ENCODE measurements at regions not wholly inside any gene's neighbourhood (a gene's known extent, or its start where the extent isn't known, plus 50 kb on each side); places are given as distances from the start of the nearest gene placed in this dataset.

- no peaks in the 10 kb centered on the region for H3K4me1 Mint-ChIP-seq
These were observed 277.0 kb downstream of the MEX3B start for GRCh38 chr15:81768773-81769172.

DNA sequence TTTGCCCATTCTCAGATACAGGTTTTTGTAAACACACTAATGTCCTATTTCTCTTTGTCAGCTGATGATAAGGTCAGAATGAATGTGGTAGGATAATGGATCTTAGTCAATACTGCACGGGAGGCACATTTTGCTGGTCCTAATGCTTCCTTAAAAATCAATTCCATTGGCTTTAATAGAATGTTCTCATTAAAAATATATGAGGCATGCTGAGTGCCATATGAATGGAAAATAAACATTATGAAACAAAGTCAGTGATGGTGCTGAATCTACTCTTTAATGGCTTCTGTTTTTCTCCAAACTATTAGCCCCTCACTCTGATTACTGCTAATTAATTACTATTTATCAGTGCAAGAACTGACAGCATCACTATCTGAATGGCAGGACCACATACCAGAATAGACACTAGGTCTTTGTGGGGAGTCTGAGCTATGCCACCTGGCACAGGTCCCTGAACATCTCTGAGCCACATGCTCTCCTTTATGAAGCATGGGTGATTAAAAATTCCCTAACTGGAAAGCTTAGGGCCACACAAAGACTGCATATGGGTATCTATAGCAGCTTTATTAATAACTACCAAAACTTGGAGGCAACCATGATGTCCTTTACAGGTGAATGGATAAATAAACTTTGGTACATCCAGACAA, 278.9 kb downstream of the MEX3B start:
- ATAC-seq (no peak), DNase-seq (no peak)
- Mint-ChIP-seq H3K36me3 (no peaks in the 10 kb centered on the region), H3K9me3 (ENCODE audit: low read depth) (no peaks in the 10 kb centered on the region), H3K27ac (no peak overlapping the region), H3K4me1 (no peaks in the 10 kb centered on the region), H3K4me3 (no peak overlapping the region), H3K27me3 (no peaks in the 10 kb centered on the region)
- CTCF ChIA-PET = no interaction called here

More at GRCh38 chr15:81768773-81769172, 277.0 kb downstream of the MEX3B start:
- H3K9me3 Mint-ChIP-seq (ENCODE audit: low read depth) = no peaks in the 10 kb centered on the region
- CTCF ChIA-PET = no interaction called here
- DNase-seq (no peak), ATAC-seq (no peak)
- no peak overlapping the region for H3K27ac Mint-ChIP-seq
- H3K4me3 Mint-ChIP-seq = no peak overlapping the region
- H3K36me3 Mint-ChIP-seq = no peaks in the 10 kb centered on the region
- H3K27me3 Mint-ChIP-seq = no peaks in the 10 kb centered on the region

DNA sequence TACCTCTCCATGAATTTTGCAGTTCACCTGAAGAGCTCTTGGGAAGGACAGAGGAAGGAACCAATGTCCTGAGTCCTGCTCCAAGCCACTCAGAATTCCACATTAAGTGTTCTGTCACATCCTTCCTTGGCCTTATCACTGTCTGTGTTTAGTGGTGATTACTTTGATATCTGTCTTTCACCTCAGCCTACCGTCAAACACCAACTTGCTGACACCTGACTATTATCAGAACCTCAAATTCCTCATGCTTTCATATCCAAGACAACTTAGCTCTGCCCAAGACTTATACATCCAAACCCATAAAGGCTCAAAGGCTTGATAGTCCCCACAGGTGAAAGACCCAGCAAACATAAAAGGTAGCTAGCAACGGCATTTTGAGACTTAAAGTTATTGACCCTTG, 280.0 kb downstream of the MEX3B start:
- Mint-ChIP-seq H3K4me1 (no peaks in the 10 kb centered on the region), H3K27ac (no peak overlapping the region), H3K36me3 (no peaks in the 10 kb centered on the region), H3K9me3 (ENCODE audit: low read depth) (no peaks in the 10 kb centered on the region), H3K27me3 (no peaks in the 10 kb centered on the region), H3K4me3 (no peak overlapping the region)
- ATAC-seq (no peak), DNase-seq (no peak)
- CTCF ChIA-PET = no interaction called here

DNA sequence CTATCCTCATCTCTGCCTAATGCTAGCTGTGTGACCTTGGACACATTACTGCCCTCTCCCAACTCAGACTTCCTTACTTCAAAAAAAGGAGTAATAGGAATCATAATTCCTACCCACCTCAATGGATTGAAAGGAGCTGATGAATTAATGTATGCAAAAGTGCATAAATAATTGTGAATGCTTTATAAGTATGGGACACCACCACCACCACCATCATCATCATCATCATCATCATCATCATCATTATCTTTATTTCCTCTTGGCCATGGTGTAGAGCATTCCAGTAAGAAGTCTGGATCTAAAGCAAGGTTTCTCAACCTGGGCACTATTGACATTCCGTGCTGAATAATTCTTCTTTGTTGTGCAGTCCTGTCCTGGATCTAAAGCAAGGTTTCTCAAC, 282.5 kb downstream of the MEX3B start:
- no peak for DNase-seq
- Mint-ChIP-seq H3K36me3 (no peaks in the 10 kb centered on the region), H3K27me3 (no peaks in the 10 kb centered on the region), H3K27ac (no peak overlapping the region), H3K4me3 (no peak overlapping the region), H3K9me3 (ENCODE audit: low read depth) (no peaks in the 10 kb centered on the region), H3K4me1 (no peaks in the 10 kb centered on the region)
- ATAC-seq = no peak
- CTCF ChIA-PET = no interaction called here

GRCh38 chr15:81760686-81761085, 285.1 kb downstream of the MEX3B start:
- Mint-ChIP-seq H3K27me3 (no peaks in the 10 kb centered on the region), H3K9me3 (ENCODE audit: low read depth) (no peaks in the 10 kb centered on the region), H3K4me1 (no peaks in the 10 kb centered on the region), H3K36me3 (no peaks in the 10 kb centered on the region), H3K4me3 (no peak overlapping the region), H3K27ac (no peak overlapping the region)
- CTCF ChIA-PET = no interaction called here
- DNase-seq = no peak
- no peak for ATAC-seq

- no peaks in the 10 kb centered on the region for H3K4me1 Mint-ChIP-seq
- H3K9me3 Mint-ChIP-seq (ENCODE audit: low read depth) = no peaks in the 10 kb centered on the region
- H3K27ac Mint-ChIP-seq = no peak overlapping the region
- no peaks in the 10 kb centered on the region for H3K36me3 Mint-ChIP-seq
- no peak for DNase-seq
- no peaks in the 10 kb centered on the region for H3K27me3 Mint-ChIP-seq
- no peak overlapping the region for H3K4me3 Mint-ChIP-seq
- ATAC-seq = no peak
- CTCF ChIA-PET = no interaction called here
These were observed 287.0 kb downstream of the MEX3B start for GRCh38 chr15:81758818-81759284.

DNA sequence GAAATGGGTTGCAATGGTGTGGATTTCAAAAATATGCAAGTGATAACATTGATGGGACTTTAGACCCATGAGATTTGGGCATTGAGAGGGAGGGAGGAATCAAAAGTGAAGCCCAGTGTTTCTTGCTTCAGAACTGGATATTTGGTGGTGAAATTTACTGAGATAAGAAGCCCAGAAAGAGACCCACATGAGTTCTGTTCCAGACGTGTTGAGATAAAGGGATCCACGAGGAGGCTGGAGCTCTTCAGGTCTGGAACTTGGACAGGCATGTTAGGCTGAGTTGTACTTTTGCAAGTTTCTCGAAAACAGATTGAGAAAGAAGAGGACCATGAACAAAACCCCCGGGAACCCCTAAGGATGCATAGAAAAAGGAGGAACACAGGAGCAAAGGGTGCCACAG, 290.2 kb downstream of the MEX3B start:
- H3K27ac Mint-ChIP-seq = no peak overlapping the region
- ATAC-seq = no peak
- no peaks in the 10 kb centered on the region for H3K36me3 Mint-ChIP-seq
- no peaks in the 10 kb centered on the region for H3K9me3 Mint-ChIP-seq (ENCODE audit: low read depth)
- no peak overlapping the region for H3K4me3 Mint-ChIP-seq
- CTCF ChIA-PET = no interaction called here
- H3K27me3 Mint-ChIP-seq = no peaks in the 10 kb centered on the region
- DNase-seq = no peak
- no peaks in the 10 kb centered on the region for H3K4me1 Mint-ChIP-seq

GRCh38 chr15:81754078-81754477, 291.7 kb downstream of the MEX3B start:
- DNase-seq (no peak), ATAC-seq (no peak)
- no peaks in the 10 kb centered on the region for H3K27me3 Mint-ChIP-seq
- H3K36me3 Mint-ChIP-seq = no peaks in the 10 kb centered on the region
- H3K27ac Mint-ChIP-seq = no peak overlapping the region
- no peak overlapping the region for H3K4me3 Mint-ChIP-seq
- H3K9me3 Mint-ChIP-seq (ENCODE audit: low read depth) = no peaks in the 10 kb centered on the region
- no peaks in the 10 kb centered on the region for H3K4me1 Mint-ChIP-seq
- CTCF ChIA-PET = no interaction called here

DNA sequence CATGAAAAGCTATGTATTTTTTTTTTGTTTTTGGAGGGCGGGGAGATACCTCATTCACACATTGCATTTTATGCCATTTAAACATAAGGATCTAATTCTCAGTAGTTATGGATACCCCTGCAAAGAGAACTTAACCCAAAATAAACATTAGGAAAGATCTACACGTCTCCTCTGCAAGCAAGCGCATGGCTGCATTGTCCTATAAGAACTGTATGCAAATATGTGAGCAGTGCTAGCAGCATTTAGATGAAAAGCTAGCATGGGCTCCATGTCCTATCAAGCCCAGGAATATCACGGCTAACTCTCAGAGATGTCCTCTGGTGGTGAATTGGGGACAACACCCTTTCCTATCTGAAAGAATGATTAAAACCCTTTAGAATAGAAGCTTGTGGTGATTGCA, 292.8 kb downstream of the MEX3B start:
- no peaks in the 10 kb centered on the region for H3K36me3 Mint-ChIP-seq
- DNase-seq (no peak), ATAC-seq (no peak)
- H3K9me3 Mint-ChIP-seq (ENCODE audit: low read depth) = no peaks in the 10 kb centered on the region
- no peaks in the 10 kb centered on the region for H3K4me1 Mint-ChIP-seq
- H3K27ac Mint-ChIP-seq = no peak overlapping the region
- no peaks in the 10 kb centered on the region for H3K27me3 Mint-ChIP-seq
- no peak overlapping the region for H3K4me3 Mint-ChIP-seq
- CTCF ChIA-PET = no interaction called here

DNA sequence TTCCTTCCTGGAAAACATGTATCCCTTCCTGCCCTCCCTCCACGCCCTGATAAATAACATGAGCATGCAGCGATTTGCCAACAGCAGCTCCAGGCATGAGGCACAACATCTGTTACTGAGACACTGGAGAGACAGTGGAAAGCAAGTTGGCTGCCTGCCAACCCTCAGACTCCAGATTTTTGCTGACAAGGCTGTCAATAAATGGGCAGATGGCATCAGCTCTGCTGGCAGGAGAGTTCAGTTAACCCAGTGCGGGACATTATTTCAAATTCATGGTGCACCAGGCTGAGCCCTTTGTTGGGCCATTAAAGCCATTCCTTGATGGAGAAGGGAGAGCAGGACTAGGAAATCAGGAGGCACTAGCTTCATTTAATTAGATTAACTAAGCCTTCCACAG, 293.3 kb downstream of the MEX3B start:
- Mint-ChIP-seq H3K4me1 (no peaks in the 10 kb centered on the region), H3K27ac (no peak overlapping the region), H3K36me3 (no peaks in the 10 kb centered on the region), H3K27me3 (no peaks in the 10 kb centered on the region), H3K9me3 (ENCODE audit: low read depth) (no peaks in the 10 kb centered on the region), H3K4me3 (no peak overlapping the region)
- CTCF ChIA-PET = no interaction called here
- no peak for DNase-seq
- no peak for ATAC-seq

GRCh38 chr15:81751816-81752545, 293.8 kb downstream of the MEX3B start:
- H3K9me3 Mint-ChIP-seq (ENCODE audit: low read depth) = no peaks in the 10 kb centered on the region
- H3K36me3 Mint-ChIP-seq = no peaks in the 10 kb centered on the region
- H3K27me3 Mint-ChIP-seq = no peaks in the 10 kb centered on the region
- no peaks in the 10 kb centered on the region for H3K4me1 Mint-ChIP-seq
- DNase-seq = no peak
- H3K4me3 Mint-ChIP-seq = no peak overlapping the region
- CTCF ChIA-PET = no interaction called here
- H3K27ac Mint-ChIP-seq = no peak overlapping the region
- no peak for ATAC-seq

- Mint-ChIP-seq H3K27me3 (no peaks in the 10 kb centered on the region), H3K4me1 (no peaks in the 10 kb centered on the region), H3K36me3 (no peaks in the 10 kb centered on the region), H3K4me3 (no peak overlapping the region), H3K27ac (no peak overlapping the region), H3K9me3 (ENCODE audit: low read depth) (no peaks in the 10 kb centered on the region)
- DNase-seq (no peak), ATAC-seq (no peak)
- CTCF ChIA-PET = no interaction called here
These were observed 294.6 kb downstream of the MEX3B start for GRCh38 chr15:81751256-81751655.

GRCh38 chr15:81749716-81750375, 296.0 kb downstream of the MEX3B start:
- Mint-ChIP-seq H3K27ac (no peak overlapping the region), H3K9me3 (ENCODE audit: low read depth) (no peaks in the 10 kb centered on the region), H3K4me1 (no peaks in the 10 kb centered on the region), H3K4me3 (no peak overlapping the region), H3K36me3 (no peaks in the 10 kb centered on the region), H3K27me3 (no peaks in the 10 kb centered on the region)
- DNase-seq (no peak), ATAC-seq (no peak)
- CTCF ChIA-PET = no interaction called here

GRCh38 chr15:81747482-81747881, 298.3 kb downstream of the MEX3B start:
- peaks cover 3% of the 10 kb centered on the region for H3K27me3 Mint-ChIP-seq
- H3K4me3 Mint-ChIP-seq = no peak overlapping the region
- ATAC-seq = no peak
- no peak overlapping the region for H3K27ac Mint-ChIP-seq
- DNase-seq = no peak
- CTCF ChIA-PET = no interaction called here
- no peaks in the 10 kb centered on the region for H3K9me3 Mint-ChIP-seq (ENCODE audit: low read depth)
- H3K4me1 Mint-ChIP-seq = no peaks in the 10 kb centered on the region
- no peaks in the 10 kb centered on the region for H3K36me3 Mint-ChIP-seq

Measured in activated CD8-positive, alpha-beta memory T cell treated with anti-CD3 and anti-CD28 coated beads, Interleukin-2, amount 10 ng/mL, durations not matched to agents 7 days and 5 days (primary cell).